ENCODE measurements at regions not wholly inside any gene's neighbourhood (a gene's known extent, or its start where the extent isn't known, plus 50 kb on each side); places are given as distances from the start of the nearest gene placed in this dataset.

DNA sequence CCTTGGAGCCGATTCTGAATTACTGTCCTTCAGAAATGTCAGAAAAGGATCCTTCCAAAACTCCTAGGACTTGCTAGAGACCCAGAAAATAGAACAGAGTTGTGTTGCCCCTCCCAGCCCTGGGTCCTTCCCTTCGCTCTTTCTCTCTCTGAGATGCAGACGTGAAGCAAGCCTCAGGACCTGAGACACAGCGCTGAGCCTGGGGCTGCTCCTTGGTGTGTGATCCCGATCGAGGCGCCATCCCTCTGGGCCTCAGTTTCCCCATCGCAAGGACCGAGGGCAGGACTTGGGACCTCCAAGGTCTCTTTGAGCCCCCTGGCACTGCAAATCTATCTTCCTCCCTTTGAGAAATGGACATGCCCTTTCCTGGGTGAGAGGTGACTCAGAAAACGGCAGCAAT, 533.5 kb downstream of the TBC1D22A start:
- TF ChIP-seq, protein P1, sequence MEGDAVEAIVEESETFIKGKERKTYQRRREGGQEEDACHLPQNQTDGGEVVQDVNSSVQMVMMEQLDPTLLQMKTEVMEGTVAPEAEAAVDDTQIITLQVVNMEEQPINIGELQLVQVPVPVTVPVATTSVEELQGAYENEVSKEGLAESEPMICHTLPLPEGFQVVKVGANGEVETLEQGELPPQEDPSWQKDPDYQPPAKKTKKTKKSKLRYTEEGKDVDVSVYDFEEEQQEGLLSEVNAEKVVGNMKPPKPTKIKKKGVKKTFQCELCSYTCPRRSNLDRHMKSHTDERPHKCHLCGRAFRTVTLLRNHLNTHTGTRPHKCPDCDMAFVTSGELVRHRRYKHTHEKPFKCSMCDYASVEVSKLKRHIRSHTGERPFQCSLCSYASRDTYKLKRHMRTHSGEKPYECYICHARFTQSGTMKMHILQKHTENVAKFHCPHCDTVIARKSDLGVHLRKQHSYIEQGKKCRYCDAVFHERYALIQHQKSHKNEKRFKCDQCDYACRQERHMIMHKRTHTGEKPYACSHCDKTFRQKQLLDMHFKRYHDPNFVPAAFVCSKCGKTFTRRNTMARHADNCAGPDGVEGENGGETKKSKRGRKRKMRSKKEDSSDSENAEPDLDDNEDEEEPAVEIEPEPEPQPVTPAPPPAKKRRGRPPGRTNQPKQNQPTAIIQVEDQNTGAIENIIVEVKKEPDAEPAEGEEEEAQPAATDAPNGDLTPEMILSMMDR (IDR thresholded peaks at IDR 0.05): no peak
- Mint-ChIP-seq H3K36me3 (no peaks in the 10 kb centered on the region), H3K4me1 (no peaks in the 10 kb centered on the region), H3K27me3 (ENCODE audit: low read depth in 2 of 2) (peaks cover 8 to 9% of the 10 kb centered on the region in 2 donors), H3K4me3 (no peak overlapping the region), H3K27ac (no peak overlapping the region), H3K9me3 (no peaks in the 10 kb centered on the region)
- no peak for DNase-seq
- Histone ChIP-seq H3K9me3 (ENCODE audit: control insufficient read depth, insufficient read depth, low read length) (no peaks in the 10 kb centered on the region), H3K27me3 (ENCODE audit: control insufficient read depth, insufficient read depth, low read length) (no peaks in the 10 kb centered on the region), H3K4me3 (ENCODE audit: low read length) (no peak overlapping the region), H3K27ac (ENCODE audit: low read length) (no peak overlapping the region), H3K4me1 (ENCODE audit: control insufficient read depth, insufficient read depth, low read length) (no peaks in the 10 kb centered on the region), H3K36me3 (ENCODE audit: control insufficient read depth, insufficient read depth, low read length) (no peaks in the 10 kb centered on the region)
- no peak for ATAC-seq
- intact Hi-C loops (cut with micrococcal nuclease): no loop called here
- WGBS (ENCODE audit: insufficient coverage): 81% methylated on average over 9 of the region's 10 CpGs

- intact Hi-C loops (cut with micrococcal nuclease): no loop called here
- Mint-ChIP-seq H3K4me1 (no peaks in the 10 kb centered on the region), H3K9me3 (no peaks in the 10 kb centered on the region), H3K27me3 (ENCODE audit: low read depth in 2 of 2) (peaks cover 8% of the 10 kb centered on the region in 2 donors), H3K36me3 (no peaks in the 10 kb centered on the region), H3K27ac (no peak overlapping the region), H3K4me3 (no peak overlapping the region)
- no peaks in the 10 kb centered on the region for H3K27me3 ChIP-seq (ENCODE audit: control insufficient read depth, insufficient read depth, low read length)
- H3K27ac ChIP-seq (ENCODE audit: low read length): no peak overlapping the region
- no peak for ATAC-seq
- H3K9me3 ChIP-seq (ENCODE audit: control insufficient read depth, insufficient read depth, low read length): no peaks in the 10 kb centered on the region
- no peaks in the 10 kb centered on the region for H3K36me3 ChIP-seq (ENCODE audit: control insufficient read depth, insufficient read depth, low read length)
- DNase-seq: no peak
- no peak overlapping the region for H3K4me3 ChIP-seq (ENCODE audit: low read length)
- H3K4me1 ChIP-seq (ENCODE audit: control insufficient read depth, insufficient read depth, low read length): no peaks in the 10 kb centered on the region
- TF ChIP-seq, protein P1 (IDR thresholded peaks at IDR 0.05): no peak
- 69% methylated on average over 21 of the region's 21 CpGs for WGBS (ENCODE audit: insufficient coverage)
These were observed 532.9 kb downstream of the TBC1D22A start for GRCh38 chr22:47295226-47295901.

- DNase-seq: no peak
- no peaks in the 10 kb centered on the region for H3K4me1 ChIP-seq (ENCODE audit: control insufficient read depth, insufficient read depth, low read length)
- H3K4me3 Mint-ChIP-seq: no peak overlapping the region
These were observed 532.1 kb downstream of the TBC1D22A start for GRCh38 chr22:47294576-47294975.

More at GRCh38 chr22:47294576-47294975, 532.1 kb downstream of the TBC1D22A start:
- Histone ChIP-seq H3K9me3 (ENCODE audit: control insufficient read depth, insufficient read depth, low read length) (no peaks in the 10 kb centered on the region), H3K27ac (ENCODE audit: low read length) (no peak overlapping the region), H3K27me3 (ENCODE audit: control insufficient read depth, insufficient read depth, low read length) (no peaks in the 10 kb centered on the region), H3K36me3 (ENCODE audit: control insufficient read depth, insufficient read depth, low read length) (no peaks in the 10 kb centered on the region), H3K4me3 (ENCODE audit: low read length) (no peak overlapping the region)
- H3K36me3 Mint-ChIP-seq: no peaks in the 10 kb centered on the region
- peaks cover 5 to 8% of the 10 kb centered on the region in 2 donors for H3K27me3 Mint-ChIP-seq (ENCODE audit: low read depth in 2 of 2)
- H3K4me1 Mint-ChIP-seq: no peaks in the 10 kb centered on the region
- TF ChIP-seq, protein P1 (IDR thresholded peaks at IDR 0.05): no peak
- H3K27ac Mint-ChIP-seq: no peak overlapping the region
- no peaks in the 10 kb centered on the region for H3K9me3 Mint-ChIP-seq
- ATAC-seq: no peak
- 78% methylated on average over 5 of the region's 5 CpGs for WGBS (ENCODE audit: insufficient coverage)
- intact Hi-C loops (cut with micrococcal nuclease): no loop called here
